Stomach (tissue), 8 donors: ENCODE measurements at regions not wholly inside any gene's neighbourhood (a gene's known extent, or its start where the extent isn't known, plus 50 kb on each side); places are given as distances from the start of the nearest gene placed in this dataset.

Experiments used
- DNase-seq, 2 donors: peaks; one replicate each; pipeline versions ENCODE4 v3.0.0 to v3.0.0-alpha.2; 2013 to 2019
- H3K27ac ChIP-seq, 5 donors: fragments of 200-600 bp in 4 of 5; sonication (generic) in 4 of 5; one replicate each; pipeline ENCODE4 v1.5.1; 2013 to 2019; ENCODE audit warnings: mild to moderate bottlenecking in 1 of 5, moderate library complexity in 1 of 5
- H3K27me3 ChIP-seq, 3 donors: fragments of 200-600 bp; sonication (generic); one replicate each; pipeline ENCODE4 v1.5.1; 2017 to 2019; ENCODE audit warnings: mixed run types in 1 of 3
- H3K36me3 ChIP-seq, 4 donors: fragments of 200-600 bp; sonication (generic); 1 replicate in 3 of 4; 2 replicates in 1 of 4; pipeline ENCODE4 v1.5.1; 2016 to 2019
- H3K4me1 ChIP-seq, 4 donors: fragments of 200-600 bp; sonication (generic); one replicate each; pipeline ENCODE4 v1.5.1; 2016 to 2019
- H3K4me3 ChIP-seq, 4 donors: fragments of 200-600 bp; sonication (generic) in 3 of 4; one replicate each; pipeline ENCODE4 v1.5.1; 2016 to 2019; ENCODE audit warnings: mild to moderate bottlenecking in 1 of 4
- H3K9me3 ChIP-seq, 4 donors: fragments of 200-600 bp; sonication (generic); one replicate each; pipeline ENCODE4 v1.5.1; 2016 to 2019
- CTCF ChIP-seq, 7 experiments: fragments of 450-650 bp in 4 of 7; fragments of 200-600 bp in 3 of 7; sonication (generic) in 3 of 7; IDR thresholded peaks; one replicate each; pipeline ENCODE4 v1.5.1; 2016 to 2019; ENCODE audit warnings: antibody characterized with exemption in 7 of 7, control low read depth in 2 of 7, mild to moderate bottlenecking in 1 of 7
- EP300 ChIP-seq: sonication (generic); formaldehyde crosslinking; IDR thresholded peaks from one replicate; pipeline ENCODE4 v1.6.1; 2017; ENCODE audit warnings: antibody characterized with exemption
- POLR2A ChIP-seq, 4 donors: fragments of 450-650 bp; IDR thresholded peaks; one replicate each; pipeline ENCODE4 v1.6.1; 2016; ENCODE audit warnings: antibody characterized with exemption in 4 of 4, control low read depth in 2 of 4, mild to moderate bottlenecking in 1 of 4, moderate library complexity in 1 of 4
- POLR2AphosphoS5 ChIP-seq, 3 donors: sonication (generic); formaldehyde crosslinking; IDR thresholded peaks; one replicate each; pipeline ENCODE4 v1.6.1; 2016; ENCODE audit warnings: antibody characterized with exemption in 3 of 3
- WGBS, 5 donors: extraction: QIAGEN DNeasy Blood & Tissue Kit in 3 of 5; methylation state at CpG; one replicate each; pipeline versions ENCODE4 v1.1.5 to v1.1.7; 2013 to 2018; 5-methylcytosine and 5-hydroxymethylcytosine counted together
- intact Hi-C: fragments of 100-400 bp; cut with DNase I; formaldehyde crosslinking; loops from one replicate; pipeline ENCODE4 v1.15.1; 2023; ENCODE audit warnings: low total_unique reads
- donor health status: healthy with polysubstance abuse.
- donor health status: Bipolar disorder and iron deficiency.
- donor health status: healthy.

- TF ChIP-seq POLR2A (IDR thresholded peaks at IDR 0.05) (no peak), POLR2AphosphoS5 (IDR thresholded peaks at IDR 0.05) (no peak), EP300 (no peak), CTCF (IDR thresholded peaks at IDR 0.05) (no peak)
- 79 to 94% (median 86%) methylated on average over 1 of the region's 1 CpG for WGBS, 5 donors
- H3K9me3 ChIP-seq, result no peaks in the 10 kb centered on the region
Observed at GRCh38 chr6:20310185-20310584, 91.5 kb upstream of the E2F3 start.

GRCh38 chr6:20312606-20313005 is 89.1 kb upstream of the E2F3 start:
- intact Hi-C loops, result no loop called here

More at GRCh38 chr6:20310185-20310584, 91.5 kb upstream of the E2F3 start:
- no peak for DNase-seq
- H3K36me3 ChIP-seq, result no peaks in the 10 kb centered on the region
- no peaks in the 10 kb centered on the region for H3K4me1 ChIP-seq
- H3K27ac ChIP-seq, result no peak overlapping the region
- no peaks in the 10 kb centered on the region for H3K27me3 ChIP-seq
- intact Hi-C loops, result no loop called here
- no peak overlapping the region for H3K4me3 ChIP-seq

GRCh38 chr6:20313051-20313450 is 88.6 kb upstream of the E2F3 start:
- TF ChIP-seq CTCF (IDR thresholded peaks at IDR 0.05) (no peak), POLR2A (IDR thresholded peaks at IDR 0.05) (no peak), EP300 (no peak), POLR2AphosphoS5 (IDR thresholded peaks at IDR 0.05) (no peak)
- Histone ChIP-seq H3K27ac (no peak overlapping the region), H3K4me1 (no peaks in the 10 kb centered on the region), H3K27me3 (no peaks in the 10 kb centered on the region), H3K36me3 (no peaks in the 10 kb centered on the region), H3K4me3 (no peak overlapping the region), H3K9me3 (no peaks in the 10 kb centered on the region)
- whole genome bisulfite sequencing, 5 donors, result 24 to 44% (median 38%) methylated on average over 3 of the region's 3 CpGs
- DNase-seq, result no peak
- intact Hi-C loops, result no loop called here

More at GRCh38 chr6:20312606-20313005, 89.1 kb upstream of the E2F3 start:
- Histone ChIP-seq H3K4me3 (no peak overlapping the region), H3K27ac (no peak overlapping the region), H3K27me3 (no peaks in the 10 kb centered on the region), H3K9me3 (no peaks in the 10 kb centered on the region), H3K36me3 (no peaks in the 10 kb centered on the region), H3K4me1 (no peaks in the 10 kb centered on the region)
- TF ChIP-seq EP300 (no peak), CTCF (IDR thresholded peaks at IDR 0.05) (no peak), POLR2AphosphoS5 (IDR thresholded peaks at IDR 0.05) (no peak), POLR2A (IDR thresholded peaks at IDR 0.05) (no peak)
- WGBS, 5 donors, result 54 to 79% (median 57%) methylated on average over 5 of the region's 5 CpGs
- no peak for DNase-seq

DNA sequence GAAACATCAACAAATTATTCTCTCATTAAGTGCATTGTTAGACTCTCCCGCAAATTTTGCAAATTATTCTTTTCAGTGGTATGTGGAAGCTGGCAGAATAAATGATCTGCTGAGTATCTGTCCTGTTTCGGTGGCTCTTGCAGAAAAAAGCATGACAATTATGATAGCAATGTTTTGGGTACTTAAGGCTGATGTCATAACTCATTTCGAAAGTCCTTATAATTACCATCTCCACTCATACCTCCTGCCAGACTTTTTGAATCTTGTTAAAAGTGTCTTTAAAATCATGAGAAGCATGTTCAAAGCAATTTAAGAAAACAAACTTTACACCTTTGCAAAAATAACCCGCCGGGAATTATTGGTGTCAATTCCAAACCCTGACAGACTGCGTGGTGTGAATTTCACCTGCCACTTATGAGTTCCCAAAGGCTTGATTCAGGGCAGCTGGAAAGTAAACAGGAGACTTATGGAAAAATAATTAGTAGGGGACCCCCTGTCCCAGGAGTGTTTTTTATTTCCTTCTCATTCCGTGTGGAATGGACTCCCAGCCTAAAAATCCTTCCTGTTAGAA is 87.6 kb upstream of the E2F3 start:
- 63 to 73% (median 65%) methylated on average over 7 of the region's 7 CpGs for WGBS, 5 donors
- H3K27ac ChIP-seq, result no peak overlapping the region
- no peaks in the 10 kb centered on the region for H3K36me3 ChIP-seq
- H3K4me3 ChIP-seq, result no peak overlapping the region
- no peaks in the 10 kb centered on the region for H3K9me3 ChIP-seq
- TF ChIP-seq EP300, result no peak
- no peak for TF ChIP-seq POLR2A (IDR thresholded peaks at IDR 0.05)
- no peak for TF ChIP-seq POLR2AphosphoS5 (IDR thresholded peaks at IDR 0.05)
- no peak for TF ChIP-seq CTCF (IDR thresholded peaks at IDR 0.05)
- H3K27me3 ChIP-seq, result no peaks in the 10 kb centered on the region
- intact Hi-C loops, result no loop called here
- H3K4me1 ChIP-seq, result no peaks in the 10 kb centered on the region
- DNase-seq, result no peak
